IPS DF 6.9 (cell line): ENCODE measurements at regions not wholly inside any gene's neighbourhood (a gene's known extent, or its start where the extent isn't known, plus 50 kb on each side); places are given as distances from the start of the nearest gene placed in this dataset.

Experiments used
- DNase-seq: peaks from one replicate; pipeline ENCODE4 v3.0.0-alpha.2; 2013; ENCODE audit warnings: low read depth, low spot score
- H3K27ac ChIP-seq: one replicate; pipeline ENCODE4 v1.5.1; 2013; ENCODE audit warnings: low read length, control low read depth
- H3K27me3 ChIP-seq: 2 replicates; pipeline ENCODE4 v1.6.1; 2013; ENCODE audit warnings: mild to moderate bottlenecking, low read length; ENCODE audit not compliant: control insufficient read depth, insufficient read depth
- H3K36me3 ChIP-seq: 2 replicates; pipeline ENCODE4 v1.6.1; 2013; ENCODE audit warnings: low read length; ENCODE audit not compliant: control insufficient read depth, insufficient read depth
- H3K4me1 ChIP-seq: 2 replicates; pipeline ENCODE4 v1.6.1; 2013; ENCODE audit warnings: low read length; ENCODE audit not compliant: control insufficient read depth, insufficient read depth
- H3K4me3 ChIP-seq: 2 replicates; pipeline ENCODE4 v1.5.1; 2013; ENCODE audit warnings: mild to moderate bottlenecking, low read length
- H3K9me3 ChIP-seq: 2 replicates; pipeline ENCODE4 v1.6.1; 2013; ENCODE audit warnings: low read length, inconsistent platforms; ENCODE audit not compliant: control insufficient read depth, insufficient read depth
- WGBS: extraction: QIAGEN DNeasy Blood & Tissue Kit; methylation state at CpG from one replicate; pipeline ENCODE4 v1.1.7; 2013; ENCODE audit warnings: mixed read lengths, missing lambda C conversion rate; ENCODE audit not compliant: insufficient read length, insufficient coverage; 5-methylcytosine and 5-hydroxymethylcytosine counted together

DNA sequence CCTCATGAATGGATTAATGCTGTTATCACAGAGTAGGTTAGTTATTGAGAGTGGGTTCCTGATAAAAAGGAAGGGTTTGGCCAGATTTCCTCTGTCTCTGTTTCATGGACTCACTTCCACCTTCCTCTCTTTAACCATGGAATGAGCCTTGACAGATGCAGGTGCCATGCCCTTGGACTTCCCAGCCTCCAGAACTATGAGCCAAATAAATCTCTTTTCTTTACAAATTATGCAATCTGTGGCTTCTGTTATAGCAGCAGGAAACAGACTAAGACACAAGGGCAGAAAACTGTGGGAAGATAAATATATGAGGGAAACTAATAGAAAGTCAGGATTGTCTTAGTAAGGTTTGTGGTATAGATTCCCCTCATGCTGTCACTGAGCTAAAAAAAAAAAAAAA, 106.5 kb downstream of the QRSL1 start:
- H3K4me1 ChIP-seq = 0 out of 2 replicates have a peak, but pooled peaks cover 1% of the 10 kb centered on the region
- H3K4me3 ChIP-seq = no peak overlapping the region
- no peak for DNase-seq
- no peaks in the 10 kb centered on the region for H3K9me3 ChIP-seq
- H3K36me3 ChIP-seq = no peaks in the 10 kb centered on the region
- H3K27ac ChIP-seq = no peak overlapping the region
- H3K27me3 ChIP-seq = no peaks in the 10 kb centered on the region

DNA sequence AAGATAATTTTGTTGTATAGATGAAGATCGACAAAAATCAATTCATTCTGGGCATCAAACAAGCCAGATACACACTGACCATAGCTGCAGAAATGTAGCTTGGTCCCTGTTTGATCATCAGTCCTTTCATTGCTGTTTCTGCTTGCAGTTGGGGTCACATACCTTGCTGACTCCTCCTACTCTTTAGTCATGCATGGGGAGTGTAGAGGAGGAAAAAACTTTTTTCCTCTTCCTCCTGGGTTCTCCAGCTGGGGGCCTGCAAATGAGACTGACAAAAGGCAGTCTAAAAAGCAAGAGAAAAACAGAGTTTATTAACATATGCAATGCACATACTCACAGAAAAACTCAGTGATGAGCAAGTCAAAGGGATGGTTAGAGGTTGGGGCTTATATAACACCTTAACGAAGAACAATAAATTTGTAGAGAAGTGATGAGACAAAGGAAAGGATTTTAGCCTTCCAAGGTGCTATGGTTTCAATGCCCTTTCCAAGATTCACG, 105.8 kb downstream of the QRSL1 start:
- no CpG with 5 or more reads among the region's 3 CpGs for WGBS
- Histone ChIP-seq H3K9me3 (no peaks in the 10 kb centered on the region), H3K36me3 (no peaks in the 10 kb centered on the region), H3K27ac (no peak overlapping the region), H3K4me3 (no peak overlapping the region), H3K27me3 (no peaks in the 10 kb centered on the region), H3K4me1 (0 out of 2 replicates have a peak, but pooled peaks cover 1% of the 10 kb centered on the region)
- no peak for DNase-seq

DNA sequence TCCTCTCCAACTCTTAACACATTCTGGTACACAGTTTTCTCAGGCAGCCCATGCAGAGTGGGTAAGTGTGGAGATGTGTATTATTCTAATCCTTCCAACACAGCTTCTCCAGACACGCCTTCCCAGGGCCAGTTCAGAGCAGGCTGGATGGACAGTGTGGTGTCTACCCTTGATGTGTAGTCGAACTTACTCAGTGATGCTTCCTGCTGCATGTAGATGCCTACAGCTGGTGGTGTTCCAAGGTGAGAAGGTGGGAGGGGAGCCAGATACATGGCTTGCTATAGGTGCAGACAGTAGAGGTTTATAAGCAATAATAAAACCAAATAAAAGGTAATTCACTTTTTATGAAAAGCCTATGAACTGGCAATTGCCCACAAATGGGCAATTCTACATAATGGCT, 104.0 kb downstream of the QRSL1 start:
- no peak for DNase-seq
- Histone ChIP-seq H3K4me1 (0 out of 2 replicates have a peak, but pooled peaks cover 1% of the 10 kb centered on the region), H3K4me3 (no peak overlapping the region), H3K9me3 (no peaks in the 10 kb centered on the region), H3K27me3 (no peaks in the 10 kb centered on the region), H3K27ac (no peak overlapping the region), H3K36me3 (no peaks in the 10 kb centered on the region)
- WGBS = no CpG with 5 or more reads among the region's 2 CpGs

DNA sequence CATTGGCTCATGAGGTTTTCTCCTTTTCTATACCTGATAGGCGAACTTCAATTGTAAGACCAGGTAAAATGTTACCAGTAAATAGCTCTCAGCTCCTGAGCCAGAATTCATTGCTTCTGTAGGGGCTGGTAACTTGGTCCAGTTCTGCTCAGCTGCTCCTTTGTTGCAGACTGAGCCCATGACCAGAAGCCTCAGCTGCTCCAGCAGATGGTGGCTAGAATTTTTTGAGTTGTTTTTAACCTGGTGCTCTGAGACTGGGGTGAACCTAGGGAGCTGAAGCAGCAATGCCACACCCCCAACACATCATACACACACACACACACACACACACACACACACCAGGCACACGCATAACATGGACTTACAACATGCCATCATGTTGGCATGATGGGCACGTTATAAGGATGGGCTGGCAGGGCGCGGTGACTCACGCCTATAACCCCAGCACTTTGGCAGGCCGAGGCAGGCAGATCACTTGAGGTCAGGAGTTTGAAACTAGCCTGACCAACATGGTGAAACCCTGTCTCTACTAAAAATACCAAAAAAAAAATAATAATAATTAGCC, 103.1 kb downstream of the QRSL1 start:
- Histone ChIP-seq H3K4me3 (no peak overlapping the region), H3K27ac (no peak overlapping the region), H3K36me3 (no peaks in the 10 kb centered on the region), H3K9me3 (no peaks in the 10 kb centered on the region), H3K4me1 (0 out of 2 replicates have a peak, but pooled peaks cover 1% of the 10 kb centered on the region), H3K27me3 (no peaks in the 10 kb centered on the region)
- WGBS = no CpG with 5 or more reads among the region's 7 CpGs
- DNase-seq = no peak

DNA sequence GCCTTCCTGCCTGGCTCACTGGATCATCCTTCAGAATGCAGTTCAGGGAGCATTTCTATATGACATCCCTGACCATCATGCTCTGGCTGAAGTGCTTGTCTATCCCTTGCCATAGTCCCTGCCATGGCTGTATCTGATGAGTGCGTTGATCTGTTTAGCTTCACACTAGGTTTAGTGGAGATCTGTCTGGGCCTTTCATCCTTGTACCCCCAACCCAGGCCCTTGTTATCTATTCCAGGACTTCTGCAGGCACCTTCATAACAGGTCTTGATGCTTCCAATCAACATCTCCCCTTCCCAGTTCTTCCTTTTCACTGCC, 102.4 kb downstream of the QRSL1 start:
- WGBS = no CpG with 5 or more reads among the region's 1 CpG
- no peaks in the 10 kb centered on the region for H3K27me3 ChIP-seq
- no peak for DNase-seq
- 0 out of 2 replicates have a peak, but pooled peaks cover 1% of the 10 kb centered on the region for H3K4me1 ChIP-seq
- H3K27ac ChIP-seq = no peak overlapping the region
- H3K9me3 ChIP-seq = no peaks in the 10 kb centered on the region
- no peak overlapping the region for H3K4me3 ChIP-seq
- H3K36me3 ChIP-seq = no peaks in the 10 kb centered on the region

- no peak overlapping the region for H3K4me3 ChIP-seq
- WGBS = no CpG with 5 or more reads among the region's 6 CpGs
- 0 out of 2 replicates have a peak, but pooled peaks cover 1% of the 10 kb centered on the region for H3K4me1 ChIP-seq
- H3K9me3 ChIP-seq = no peaks in the 10 kb centered on the region
- H3K27ac ChIP-seq = no peak overlapping the region
- no peak for DNase-seq
- H3K36me3 ChIP-seq = no peaks in the 10 kb centered on the region
- no peaks in the 10 kb centered on the region for H3K27me3 ChIP-seq
Observed at GRCh38 chr6:106731144-106731842, 101.9 kb downstream of the QRSL1 start.

DNA sequence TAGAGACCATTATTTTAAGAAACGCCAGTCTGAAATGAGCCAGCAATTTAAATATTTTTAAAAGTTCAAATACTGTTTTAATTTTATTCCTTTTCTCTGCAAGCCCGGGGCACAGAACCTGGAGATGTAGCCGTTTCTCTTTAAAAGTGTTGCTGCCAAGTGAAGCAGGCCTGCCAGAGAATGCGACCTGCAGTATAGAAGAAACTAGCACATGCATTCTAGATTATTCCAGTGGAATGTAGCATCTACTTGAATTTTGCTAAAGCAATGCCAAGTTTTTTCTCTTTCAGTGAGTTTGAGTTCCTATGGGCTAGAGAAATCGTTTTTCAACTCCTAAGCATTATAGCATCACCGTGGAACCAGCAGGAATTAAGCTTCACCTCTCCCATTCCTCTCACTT, 101.3 kb downstream of the QRSL1 start:
- no peak overlapping the region for H3K27ac ChIP-seq
- no peaks in the 10 kb centered on the region for H3K27me3 ChIP-seq
- DNase-seq = no peak
- no peak overlapping the region for H3K4me3 ChIP-seq
- 0 out of 2 replicates have a peak, but pooled peaks cover 1% of the 10 kb centered on the region for H3K4me1 ChIP-seq
- no peaks in the 10 kb centered on the region for H3K9me3 ChIP-seq
- WGBS = no CpG with 5 or more reads among the region's 6 CpGs
- H3K36me3 ChIP-seq = no peaks in the 10 kb centered on the region

DNA sequence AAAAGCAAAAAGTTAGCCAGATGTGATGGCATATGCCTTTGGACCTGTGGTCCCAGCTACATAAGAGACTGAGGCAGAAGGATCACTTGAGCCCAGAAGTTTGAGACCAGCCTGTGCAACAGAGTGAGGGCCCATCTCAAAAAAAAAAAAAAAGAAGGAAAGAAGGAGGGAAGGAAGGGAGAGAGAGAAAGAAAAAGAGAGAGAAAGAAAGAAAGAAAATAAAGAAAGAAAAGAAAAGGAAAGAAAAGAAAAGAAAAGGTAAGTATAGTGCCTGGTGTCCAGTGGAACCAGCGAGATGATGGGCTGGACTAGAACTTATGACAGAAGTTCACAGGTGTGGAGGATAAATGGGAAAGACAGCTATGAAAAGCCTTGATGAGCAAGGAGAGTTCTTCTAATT, 100.9 kb downstream of the QRSL1 start:
- 0 out of 2 replicates have a peak, but pooled peaks cover 1% of the 10 kb centered on the region for H3K4me1 ChIP-seq

DNA sequence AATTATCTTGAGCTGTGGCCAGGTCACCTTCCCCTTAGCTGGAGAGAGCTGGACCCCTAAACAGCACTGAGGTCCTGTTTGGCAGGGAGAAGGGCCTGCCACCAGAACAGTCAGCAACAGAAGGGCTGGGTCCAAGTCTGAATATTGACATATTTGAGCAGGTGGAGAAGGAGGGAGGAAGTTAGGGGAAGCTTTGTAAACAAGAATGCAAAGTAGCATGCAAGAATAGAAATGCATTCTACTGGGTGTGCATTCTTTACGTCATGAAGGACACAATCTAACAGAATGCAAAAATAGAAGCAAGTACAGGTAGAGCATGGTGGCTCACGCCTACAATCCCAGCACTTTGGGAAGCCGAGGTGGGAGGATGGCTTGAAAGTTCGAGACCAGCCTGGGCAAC, 100.5 kb downstream of the QRSL1 start:
- H3K27ac ChIP-seq = no peak overlapping the region
- 0 out of 2 replicates have a peak, but pooled peaks cover 1% of the 10 kb centered on the region for H3K4me1 ChIP-seq
- no peaks in the 10 kb centered on the region for H3K36me3 ChIP-seq
- no peak for DNase-seq
- WGBS = no CpG with 5 or more reads among the region's 4 CpGs
- no peaks in the 10 kb centered on the region for H3K9me3 ChIP-seq
- no peak overlapping the region for H3K4me3 ChIP-seq
- no peaks in the 10 kb centered on the region for H3K27me3 ChIP-seq

More for the DNA sequence above, 100.9 kb downstream of the QRSL1 start:
- Histone ChIP-seq H3K36me3 (no peaks in the 10 kb centered on the region), H3K27ac (no peak overlapping the region), H3K4me3 (no peak overlapping the region), H3K9me3 (no peaks in the 10 kb centered on the region), H3K27me3 (no peaks in the 10 kb centered on the region)
- WGBS = no CpG with 5 or more reads among the region's 1 CpG
- no peak for DNase-seq

GRCh38 chr6:106728296-106728870, 99.0 kb downstream of the QRSL1 start:
- no CpG with 5 or more reads among the region's 5 CpGs for WGBS
- no peak overlapping the region for H3K4me3 ChIP-seq
- H3K27me3 ChIP-seq = no peaks in the 10 kb centered on the region
- 0 out of 2 replicates have a peak, but pooled peaks cover 1% of the 10 kb centered on the region for H3K4me1 ChIP-seq
- no peaks in the 10 kb centered on the region for H3K9me3 ChIP-seq
- H3K27ac ChIP-seq = no peak overlapping the region
- H3K36me3 ChIP-seq = no peaks in the 10 kb centered on the region
- no peak for DNase-seq
